ENCODE measurements at regions not wholly inside any gene's neighbourhood (a gene's known extent, or its start where the extent isn't known, plus 50 kb on each side); places are given as distances from the start of the nearest gene placed in this dataset.

DNA sequence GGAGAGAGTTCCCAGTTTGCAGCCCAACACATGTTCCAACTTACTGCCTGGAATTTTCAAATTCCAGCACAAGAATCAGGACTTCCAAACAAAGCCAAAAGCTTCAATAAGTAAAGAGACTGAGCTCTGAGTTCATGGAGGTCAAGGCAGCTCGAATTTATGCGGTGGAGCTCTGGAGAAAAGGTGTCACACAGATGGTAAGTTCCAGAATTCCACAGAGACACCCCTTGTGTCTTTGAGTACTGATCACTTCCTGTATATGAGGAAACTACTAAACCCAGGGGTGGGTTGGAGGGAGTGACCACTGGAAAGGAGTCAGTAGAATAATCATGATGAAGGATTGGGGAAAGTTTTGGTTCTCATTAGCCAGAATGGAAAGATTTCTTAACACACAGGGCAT lies 118.5 kb upstream of the GUCY1A1 start:
- DNase-seq (ENCODE audit: extremely low read depth in 1 of 4, low spot score in 3 of 4) = no peak
- intact Hi-C loops (cut with micrococcal nuclease) (no loop called here), in situ Hi-C loops (cut with MboI) (no loop called here)
- CTCF ChIA-PET (ENCODE audit: low intra/inter-chr PET ratio) = no interaction called here
- H3K4me2 ChIP-seq (ENCODE audit: insufficient read depth, low read length) = no peak overlapping the region
- no peaks in the 10 kb centered on the region for H3K4me1 ChIP-seq (replicated peaks in 1 of 2; ENCODE audit: control insufficient read depth in 2 of 2, insufficient read depth in 2 of 2, low read length in 2 of 2)
- H3K4me3 ChIP-seq = no peak overlapping the region
- no peaks in the 10 kb centered on the region for H3K79me2 ChIP-seq (ENCODE audit: control insufficient read depth, insufficient read depth, low read length)
- ATAC-seq = no peak
- no peaks in the 10 kb centered on the region for H3K9me3 ChIP-seq (replicated peaks; ENCODE audit: control insufficient read depth, insufficient read depth, low read depth, low read length)
- no peaks in the 10 kb centered on the region for H4K20me1 ChIP-seq (replicated peaks; ENCODE audit: control insufficient read depth, insufficient read depth, low read length)
- no peak overlapping the region for H2AFZ ChIP-seq (ENCODE audit: low read depth, low read length)
- H3K36me3 ChIP-seq (ENCODE audit: control insufficient read depth, insufficient read depth, low read length) = no peaks in the 10 kb centered on the region
- no peaks in the 10 kb centered on the region for H3K9me1 ChIP-seq (ENCODE audit: control insufficient read depth, insufficient read depth, low read length)
- TF ChIP-seq, protein P1, sequence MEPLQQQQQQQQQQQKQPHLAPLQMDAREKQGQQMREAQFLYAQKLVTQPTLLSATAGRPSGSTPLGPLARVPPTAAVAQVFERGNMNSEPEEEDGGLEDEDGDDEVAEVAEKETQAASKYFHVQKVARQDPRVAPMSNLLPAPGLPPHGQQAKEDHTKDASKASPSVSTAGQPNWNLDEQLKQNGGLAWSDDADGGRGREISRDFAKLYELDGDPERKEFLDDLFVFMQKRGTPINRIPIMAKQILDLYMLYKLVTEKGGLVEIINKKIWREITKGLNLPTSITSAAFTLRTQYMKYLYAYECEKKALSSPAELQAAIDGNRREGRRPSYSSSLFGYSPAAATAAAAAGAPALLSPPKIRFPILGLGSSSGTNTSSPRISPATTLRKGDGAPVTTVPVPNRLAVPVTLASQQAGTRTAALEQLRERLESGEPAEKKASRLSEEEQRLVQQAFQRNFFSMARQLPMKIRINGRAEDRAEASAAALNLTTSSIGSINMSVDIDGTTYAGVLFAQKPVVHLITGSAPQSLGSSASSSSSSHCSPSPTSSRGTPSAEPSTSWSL (CRISPR knock-in tag; IDR thresholded peaks at IDR 0.05; ENCODE audit: borderline replicate concordance) = no peak
- TF ChIP-seq GATAD2A (IDR thresholded peaks at IDR 0.05) = no peak
- TF ChIP-seq MTA1 (IDR thresholded peaks at IDR 0.05; ENCODE audit: borderline replicate concordance) = no peak
- TF ChIP-seq ZC3H8 (IDR thresholded peaks at IDR 0.05) = no peak
- TF ChIP-seq ZNF408 (CRISPR knock-in tag; IDR thresholded peaks at IDR 0.05; ENCODE audit: low read depth) = no peak
- TF ChIP-seq, protein P2, sequence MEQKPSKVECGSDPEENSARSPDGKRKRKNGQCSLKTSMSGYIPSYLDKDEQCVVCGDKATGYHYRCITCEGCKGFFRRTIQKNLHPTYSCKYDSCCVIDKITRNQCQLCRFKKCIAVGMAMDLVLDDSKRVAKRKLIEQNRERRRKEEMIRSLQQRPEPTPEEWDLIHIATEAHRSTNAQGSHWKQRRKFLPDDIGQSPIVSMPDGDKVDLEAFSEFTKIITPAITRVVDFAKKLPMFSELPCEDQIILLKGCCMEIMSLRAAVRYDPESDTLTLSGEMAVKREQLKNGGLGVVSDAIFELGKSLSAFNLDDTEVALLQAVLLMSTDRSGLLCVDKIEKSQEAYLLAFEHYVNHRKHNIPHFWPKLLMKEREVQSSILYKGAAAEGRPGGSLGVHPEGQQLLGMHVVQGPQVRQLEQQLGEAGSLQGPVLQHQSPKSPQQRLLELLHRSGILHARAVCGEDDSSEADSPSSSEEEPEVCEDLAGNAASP (IDR thresholded peaks at IDR 0.05) = no peak
- TF ChIP-seq MCM3 (IDR thresholded peaks at IDR 0.05) = no peak
- no peak for TF ChIP-seq ARID2 (IDR thresholded peaks at IDR 0.05)
- FAIRE-seq = no peak
- H3K9ac ChIP-seq (ENCODE audit: insufficient read depth in 1 of 2, low read depth in 2 of 2, low read length in 2 of 2) = no peak overlapping the region
- BruUV-seq (replicated peaks) = no TSS peak
- no peaks in the 10 kb centered on the region for H3K27me3 ChIP-seq (ENCODE audit: control insufficient read depth in 2 of 2, insufficient read depth in 2 of 2, low read length in 2 of 2)
- 0% methylated on average over 2 of the region's 2 CpGs for WGBS (ENCODE audit: insufficient coverage, low coverage, missing lambda C conversion rate)
- POLR2A ChIA-PET = no interaction called here
- no peak overlapping the region for H3K27ac ChIP-seq (ENCODE audit: extremely low read depth, low read depth, low read length)

Data from K562 (cell line).